ENCODE measurements at regions not wholly inside any gene's neighbourhood (a gene's known extent, or its start where the extent isn't known, plus 50 kb on each side); places are given as distances from the start of the nearest gene placed in this dataset.

GRCh38 chr6:41466437-41466990 lies 79.7 kb upstream of the FOXP4 start:
- H3K4me2 ChIP-seq (ENCODE audit: low read length), result no peak overlapping the region
- RAD21 ChIA-PET (ENCODE audit: low non-redundant PET in 1 of 2, low total read pairs in 2 of 2, uncharacterized antibody in 2 of 2, unreplicated experiment in 2 of 2), result interaction anchor here in 1 of 2 experiments (0.7 kb wide), 1 partner anchor 78 kb away, joined by 3 read pairs; no protein-coding TSS in a partner anchor
- DNase-seq (ENCODE audit: low read depth, low spot score) (no peak), ATAC-seq (no peak)
- H3K9me3 ChIP-seq (ENCODE audit: control insufficient read depth in 1 of 2, insufficient read depth in 1 of 2, low read depth in 1 of 2, low read length in 2 of 2), result no peaks in the 10 kb centered on the region
- H3K36me3 ChIP-seq (ENCODE audit: control insufficient read depth in 1 of 2, insufficient read depth in 2 of 2, low read length in 2 of 2), result no peaks in the 10 kb centered on the region
- H3K27ac ChIP-seq (ENCODE audit: low read depth, low read length), result no peak overlapping the region
- H3K27me3 ChIP-seq (ENCODE audit: insufficient read depth, low read length), result no peaks in the 10 kb centered on the region; the same call in 1 of the 2 replicates
- H3K4me3 ChIP-seq (replicated peaks in 1 of 2; ENCODE audit: low read depth in 1 of 2, low read length in 2 of 2), result no peak overlapping the region
- no peak overlapping the region for H3K9ac ChIP-seq (ENCODE audit: low read length)
- H3K79me2 ChIP-seq (ENCODE audit: insufficient read depth, low read length), result no peaks in the 10 kb centered on the region
- no peak overlapping the region for H2AFZ ChIP-seq (ENCODE audit: low read depth, low read length, poor library complexity, severe bottlenecking)
- CTCF ChIA-PET, result interaction anchor here (2.0 kb wide), 1 partner anchor 42 kb away, joined by 4 read pairs; no protein-coding TSS in a partner anchor
- intact Hi-C loops (cut with micrococcal nuclease), result no loop called here
- no peaks in the 10 kb centered on the region for H3K9me2 ChIP-seq (ENCODE audit: insufficient read depth)
- H4K20me1 ChIP-seq (ENCODE audit: insufficient read depth), result no peaks in the 10 kb centered on the region
- TF ChIP-seq POLR2AphosphoS5 (IDR thresholded peaks at IDR 0.05; ENCODE audit: low read depth, low read length), result no peak
- no peak for TF ChIP-seq SP1 (IDR thresholded peaks at IDR 0.05; ENCODE audit: low read depth)
- no peak for TF ChIP-seq ATF3 (IDR thresholded peaks at IDR 0.05)
- TF ChIP-seq CTCF (IDR thresholded peaks at IDR 0.05 in 2 of 3, conservative IDR thresholded peaks at IDR 0.05 in 1 of 3; ENCODE audit: borderline replicate concordance in 1 of 3, insufficient read depth in 1 of 3, low read depth in 2 of 3, low read length in 2 of 3), result no peak
- no peak for TF ChIP-seq EZH2phosphoT487 (IDR thresholded peaks at IDR 0.05; ENCODE audit: borderline replicate concordance)
- TF ChIP-seq ELF1 (IDR thresholded peaks at IDR 0.05; ENCODE audit: borderline replicate concordance, low read depth), result no peak
- no peak for TF ChIP-seq FOSL1 (IDR thresholded peaks at IDR 0.05; ENCODE audit: low read depth)
- no peak for TF ChIP-seq SRF (IDR thresholded peaks at IDR 0.05; ENCODE audit: low read depth)
- TF ChIP-seq SIN3A (IDR thresholded peaks at IDR 0.05; ENCODE audit: low read depth), result no peak
- no peak for TF ChIP-seq CBX3 (IDR thresholded peaks at IDR 0.05; ENCODE audit: low read depth)
- TF ChIP-seq REST (IDR thresholded peaks at IDR 0.05; ENCODE audit: low read depth), result no peak
- no peak for TF ChIP-seq EZH2 (IDR thresholded peaks at IDR 0.05)
- no peak for TF ChIP-seq CEBPB (IDR thresholded peaks at IDR 0.05; ENCODE audit: low read depth)
- no peak for TF ChIP-seq EGR1 (IDR thresholded peaks at IDR 0.05; ENCODE audit: low read depth)
- TF ChIP-seq ZFX (IDR thresholded peaks at IDR 0.05), result no peak
- no peak for TF ChIP-seq MAX (IDR thresholded peaks at IDR 0.05)
- no peak for TF ChIP-seq JUND (IDR thresholded peaks at IDR 0.05)
- no peak for TF ChIP-seq ZBTB33 (IDR thresholded peaks at IDR 0.05; ENCODE audit: extremely low read depth, insufficient replicate concordance, low read length)
- no peak for TF ChIP-seq ZNF274 (IDR thresholded peaks at IDR 0.05; ENCODE audit: low read depth, low read length)
- no TSS peak for BruUV-seq (replicated peaks)
- peaks cover 0 to 19% of the 10 kb centered on the region in 2 experiments; a peak in 3 of 4 replicates for H3K4me1 ChIP-seq (ENCODE audit: control insufficient read depth in 1 of 2, insufficient read depth in 2 of 2, low read length in 2 of 2)
- POLR2A ChIA-PET, result no interaction called here

Measured in HCT116 (cell line).